ENCODE measurements at regions not wholly inside any gene's neighbourhood (a gene's known extent, or its start where the extent isn't known, plus 50 kb on each side); places are given as distances from the start of the nearest gene placed in this dataset.
"Not testable (repeated sequence)": the region's sequence is repeated elsewhere in the genome, so short reads cannot be mapped to it uniquely, and the experiment has no call there.

- H3K9me2 ChIP-seq (ENCODE audit: insufficient read depth, low read length): no peaks in the 10 kb centered on the region
- POLR2A ChIA-PET: no interaction called here
- TF ChIP-seq EZH2phosphoT487 (IDR thresholded peaks at IDR 0.05; ENCODE audit: borderline replicate concordance, low read depth, low read length) (no peak), CTCF (conservative IDR thresholded peaks at IDR 0.05; ENCODE audit: low read length) (no peak)
- H3K4me2 ChIP-seq (ENCODE audit: low read length): no peak overlapping the region
- no peak for DNase-seq (ENCODE audit: low spot score)
- no peak overlapping the region for H3K27ac ChIP-seq (ENCODE audit: low read depth, low read length, poor library complexity, severe bottlenecking)
- H3K9me3 ChIP-seq (ENCODE audit: low read length): no peaks in the 10 kb centered on the region
- intact Hi-C loops (cut with micrococcal nuclease; ENCODE audit: unreplicated experiment): no loop called here
- no peak overlapping the region for H3K4me3 ChIP-seq (ENCODE audit: low read depth, low read length, poor library complexity, severe bottlenecking)
- no peaks in the 10 kb centered on the region for H3K4me1 ChIP-seq (ENCODE audit: insufficient read depth, low read length, poor library complexity, severe bottlenecking)
- no peak overlapping the region for H2AFZ ChIP-seq (ENCODE audit: low read length)
- H3K79me2 ChIP-seq (ENCODE audit: insufficient read depth, low read depth, low read length): no peaks in the 10 kb centered on the region
- H3K36me3 ChIP-seq (ENCODE audit: insufficient read depth, low read length): no peaks in the 10 kb centered on the region
- H4K20me1 ChIP-seq (ENCODE audit: insufficient read depth, low read length): no peaks in the 10 kb centered on the region
- BruUV-seq (replicated peaks): no TSS peak
- CTCF ChIA-PET (ENCODE audit: unreplicated experiment): no interaction called here
Measured at GRCh38 chr3:124346487-124346886, 354.6 kb upstream of the ROPN1 start.

- ChIA-PET CTCF (ENCODE audit: unreplicated experiment) (interaction anchor here (0.5 kb wide), 1 partner anchor 1788 kb away, joined by 3 read pairs; no protein-coding TSS in a partner anchor), POLR2A (no interaction called here)
- intact Hi-C loops (cut with micrococcal nuclease; ENCODE audit: unreplicated experiment): no loop called here
- no peaks in the 10 kb centered on the region for H3K9me2 ChIP-seq (ENCODE audit: insufficient read depth, low read length)
- no peaks in the 10 kb centered on the region for H4K20me1 ChIP-seq (ENCODE audit: insufficient read depth, low read length)
- no peak for DNase-seq (ENCODE audit: low spot score)
- no peaks in the 10 kb centered on the region for H3K4me1 ChIP-seq (ENCODE audit: insufficient read depth, low read length, poor library complexity, severe bottlenecking)
- H2AFZ ChIP-seq (ENCODE audit: low read length): no peak overlapping the region
- no peak overlapping the region for H3K4me2 ChIP-seq (ENCODE audit: low read length)
- no peaks in the 10 kb centered on the region for H3K79me2 ChIP-seq (ENCODE audit: insufficient read depth, low read depth, low read length)
- H3K9me3 ChIP-seq (ENCODE audit: low read length): no peaks in the 10 kb centered on the region
- H3K4me3 ChIP-seq (ENCODE audit: low read depth, low read length, poor library complexity, severe bottlenecking): no peak overlapping the region
- TF ChIP-seq EZH2phosphoT487 (IDR thresholded peaks at IDR 0.05; ENCODE audit: borderline replicate concordance, low read depth, low read length) (no peak), CTCF (conservative IDR thresholded peaks at IDR 0.05; ENCODE audit: low read length) (0 out of 2 replicates have a peak, but pooled peaks have one; percentile 17)
- H3K36me3 ChIP-seq (ENCODE audit: insufficient read depth, low read length): no peaks in the 10 kb centered on the region
- no TSS peak for BruUV-seq (replicated peaks)
- no peak overlapping the region for H3K27ac ChIP-seq (ENCODE audit: low read depth, low read length, poor library complexity, severe bottlenecking)
Measured at GRCh38 chr3:124347418-124347817, 355.5 kb upstream of the ROPN1 start.

- not testable (repeated sequence) for BruUV-seq (replicated peaks)
Measured at GRCh38 chr3:124348555-124348954, 356.6 kb upstream of the ROPN1 start.

More at GRCh38 chr3:124348555-124348954, 356.6 kb upstream of the ROPN1 start:
- H3K4me3 ChIP-seq (ENCODE audit: low read depth, low read length, poor library complexity, severe bottlenecking); H3K4me2 ChIP-seq (ENCODE audit: low read length); H3K36me3 ChIP-seq (ENCODE audit: insufficient read depth, low read length); H3K9me2 ChIP-seq (ENCODE audit: insufficient read depth, low read length); H3K27ac ChIP-seq (ENCODE audit: low read depth, low read length, poor library complexity, severe bottlenecking); H2AFZ ChIP-seq (ENCODE audit: low read length); H3K4me1 ChIP-seq (ENCODE audit: insufficient read depth, low read length, poor library complexity, severe bottlenecking); CTCF ChIA-PET (ENCODE audit: unreplicated experiment); H4K20me1 ChIP-seq (ENCODE audit: insufficient read depth, low read length); intact Hi-C loops (cut with micrococcal nuclease; ENCODE audit: unreplicated experiment); DNase-seq (ENCODE audit: low spot score); H3K9me3 ChIP-seq (ENCODE audit: low read length); H3K79me2 ChIP-seq (ENCODE audit: insufficient read depth, low read depth, low read length): not testable (repeated sequence)
- POLR2A ChIA-PET: interaction anchor here (0.6 to 1.1 kb wide), 2 partner anchors 203 to 915 kb away, joined by 3 to 4 read pairs; no protein-coding TSS in a partner anchor

Measured in OCI-LY7 (cell line).